Endometrium (tissue), 2 donors: ENCODE measurements at regions not wholly inside any gene's neighbourhood (a gene's known extent, or its start where the extent isn't known, plus 50 kb on each side); places are given as distances from the start of the nearest gene placed in this dataset.
"Not testable (repeated sequence)": the region's sequence is repeated elsewhere in the genome, so short reads cannot be mapped to it uniquely, and the experiment has no call there.

Source experiments
- FAIRE-seq: peaks from 2 replicates; lab custom pipeline; 2012; peaks lifted over from hg19 to GRCh38; lab: Jason Lieb, UNC
- donor health status: control.
- donor health status: control.

DNA sequence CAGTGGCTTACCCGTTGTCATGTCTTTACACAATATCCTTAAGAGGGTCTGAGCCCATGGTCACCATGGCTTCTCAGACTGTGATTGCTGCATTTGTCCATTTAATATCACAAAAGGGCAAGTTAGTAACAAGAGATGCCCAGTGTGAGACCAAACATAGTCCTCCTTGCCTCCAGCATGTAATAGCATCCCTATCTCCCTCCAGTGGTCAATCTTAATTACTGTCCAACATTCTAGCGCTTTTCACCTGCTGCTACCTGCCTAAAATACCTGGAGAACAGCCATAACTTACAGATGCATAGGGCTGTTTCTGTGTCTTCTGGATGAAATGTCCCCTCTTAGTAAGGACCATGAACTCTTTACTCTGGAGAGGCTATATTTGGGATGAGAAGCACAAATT, 267.2 kb upstream of the DAB2 start:
- FAIRE-seq: no peak

DNA sequence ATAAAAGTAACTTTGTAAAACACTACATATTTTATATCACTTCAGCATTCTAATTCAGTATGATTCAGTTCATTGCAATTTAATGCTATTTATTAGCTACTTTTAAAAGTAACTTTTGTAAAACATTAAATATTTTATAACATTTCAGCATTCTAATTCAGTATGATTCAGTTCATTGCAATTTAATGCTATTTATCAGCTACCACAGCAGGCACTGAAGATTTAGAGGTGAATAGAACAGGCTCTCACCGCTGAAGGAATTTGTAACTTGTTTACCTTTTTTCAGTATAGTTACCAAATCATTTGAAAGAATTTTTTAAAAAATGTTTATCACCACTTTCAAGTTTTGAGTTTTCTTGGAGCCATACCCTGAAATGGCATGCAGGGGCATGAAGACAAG, 266.4 kb upstream of the DAB2 start:
- FAIRE-seq: no peak

DNA sequence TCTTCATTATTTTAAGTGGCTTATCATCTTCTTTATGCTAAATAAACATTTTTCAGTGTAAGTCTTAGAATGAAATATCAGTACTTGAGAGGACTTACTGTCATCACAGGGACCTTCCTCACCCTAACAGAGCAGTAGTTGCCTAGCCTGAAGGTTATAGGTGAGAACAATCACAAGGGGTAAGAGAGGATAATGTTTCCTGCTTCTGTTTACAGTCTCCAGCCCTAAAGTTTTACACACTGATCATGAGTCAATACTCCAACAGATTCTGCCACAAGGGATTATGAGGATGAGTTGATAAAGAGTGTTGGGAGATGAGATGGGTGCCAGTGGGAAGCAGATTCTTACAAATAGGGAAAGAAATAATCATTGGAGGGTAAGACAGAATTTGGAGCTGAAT, 265.1 kb upstream of the DAB2 start:
- FAIRE-seq: no peak

DNA sequence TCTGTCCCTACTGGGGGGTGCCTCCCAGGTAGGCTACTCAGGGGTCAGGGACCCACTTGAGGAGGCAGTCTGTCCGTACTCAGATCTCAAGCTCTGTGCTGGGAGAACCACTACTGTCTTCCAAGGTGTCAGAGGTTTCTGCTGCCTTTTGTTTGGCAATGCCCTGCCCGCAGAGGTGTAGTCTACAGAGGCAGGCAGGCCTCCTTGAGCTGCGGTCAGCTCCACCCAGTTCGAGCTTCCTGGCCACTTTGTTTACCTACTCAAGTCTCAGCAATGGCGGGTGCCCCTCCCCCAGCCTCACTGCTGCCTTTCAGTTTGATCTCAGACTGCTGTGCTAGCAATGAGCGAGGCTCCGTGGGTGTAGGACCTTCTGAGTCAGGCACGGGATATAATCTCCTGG, 263.1 kb upstream of the DAB2 start:
- FAIRE-seq: not testable (repeated sequence)

DNA sequence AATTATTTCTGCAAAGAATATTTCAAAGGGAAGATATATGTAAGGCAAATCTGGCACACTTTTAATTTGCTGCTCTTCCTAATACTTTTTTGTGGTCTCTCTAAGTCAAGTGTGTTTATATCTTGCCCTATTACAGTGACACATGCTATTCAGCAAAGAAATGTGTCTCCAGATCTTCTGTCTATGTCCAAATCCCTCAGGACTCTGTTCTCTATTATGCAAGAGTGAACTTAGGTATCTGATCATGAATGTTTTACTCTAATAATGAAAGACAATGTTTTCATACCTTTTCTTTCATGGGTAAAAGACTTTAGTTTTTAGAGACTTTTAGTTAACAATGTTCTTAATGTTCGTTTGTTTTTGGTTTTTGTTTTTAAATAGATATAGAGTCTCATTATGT, 255.4 kb upstream of the DAB2 start:
- no peak for FAIRE-seq

DNA sequence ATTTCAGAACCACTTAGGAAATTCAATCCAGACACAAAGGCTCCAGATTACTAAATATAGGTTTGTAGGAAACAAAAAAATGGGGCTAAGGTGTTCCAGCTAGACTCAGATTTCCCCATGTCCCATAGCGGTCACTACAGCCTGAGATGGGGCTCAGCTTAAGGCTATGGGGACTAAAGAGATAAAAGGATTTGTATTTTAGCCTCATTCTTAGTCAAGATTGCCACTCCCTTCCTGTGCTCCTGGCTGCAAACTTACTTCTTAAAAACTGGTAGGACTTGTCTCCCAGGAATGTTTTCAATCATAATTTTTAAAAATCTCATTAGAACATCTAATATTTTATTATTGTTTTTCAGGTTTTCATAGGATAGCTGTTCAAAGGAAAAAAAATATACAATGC, 253.8 kb upstream of the DAB2 start:
- FAIRE-seq: no peak

DNA sequence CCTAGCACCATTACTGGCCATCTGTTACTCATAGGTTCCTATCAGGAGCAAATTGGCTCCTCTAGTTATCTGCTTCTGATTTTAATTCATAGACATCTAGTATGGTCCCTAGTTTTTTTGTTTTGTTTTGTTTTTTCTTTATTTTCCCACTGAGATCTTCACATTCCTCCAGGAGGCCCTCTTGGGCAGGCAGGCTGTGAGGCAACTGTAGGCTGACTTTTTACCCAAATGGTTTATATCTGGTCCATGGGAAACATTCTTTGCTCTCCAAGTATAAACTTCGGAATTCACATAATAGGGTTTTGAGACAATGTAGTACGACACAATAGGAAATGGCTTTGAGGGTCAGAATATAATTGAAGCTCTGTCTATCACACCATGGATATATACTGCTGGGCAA, 250.9 kb upstream of the DAB2 start:
- FAIRE-seq: no peak

DNA sequence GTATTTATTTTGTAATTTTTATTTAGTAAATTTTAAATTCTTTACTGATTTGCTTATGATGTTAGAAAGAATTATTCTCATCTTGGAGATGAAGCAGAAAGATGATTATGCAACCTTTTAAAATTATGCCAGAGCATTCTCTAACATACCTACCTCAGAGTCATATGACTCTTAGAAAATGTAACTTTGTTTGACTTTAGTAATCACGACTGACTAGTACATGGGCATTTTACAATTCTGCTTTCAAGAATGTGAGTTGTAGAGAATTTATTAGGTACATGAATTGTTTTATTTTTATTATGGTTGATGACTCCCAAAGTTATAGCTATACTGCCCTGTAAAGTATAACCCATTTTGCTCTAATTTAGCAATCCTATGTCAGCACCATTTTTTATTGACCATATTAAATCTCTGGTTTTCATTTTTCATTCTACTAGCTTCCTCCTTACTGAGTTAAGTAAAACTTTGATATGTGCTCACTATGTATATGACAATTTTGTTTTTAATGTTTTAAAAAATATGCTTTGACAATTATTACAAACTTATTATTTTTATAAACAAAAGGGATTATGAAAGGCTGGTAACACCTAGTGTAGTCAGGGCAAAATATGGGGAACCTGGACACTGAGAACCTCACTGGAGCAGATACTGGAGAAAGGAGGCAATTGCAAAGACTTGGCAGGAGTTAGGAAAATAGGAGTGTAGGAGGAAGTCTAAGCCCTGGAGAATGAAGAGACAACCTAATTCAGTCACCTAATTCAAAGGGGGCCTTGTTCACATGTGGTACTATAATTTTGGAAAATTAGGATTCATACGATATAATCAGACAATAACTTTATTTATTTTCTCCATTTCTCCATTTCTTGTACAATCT, 249.7 kb upstream of the DAB2 start:
- FAIRE-seq: no peak

DNA sequence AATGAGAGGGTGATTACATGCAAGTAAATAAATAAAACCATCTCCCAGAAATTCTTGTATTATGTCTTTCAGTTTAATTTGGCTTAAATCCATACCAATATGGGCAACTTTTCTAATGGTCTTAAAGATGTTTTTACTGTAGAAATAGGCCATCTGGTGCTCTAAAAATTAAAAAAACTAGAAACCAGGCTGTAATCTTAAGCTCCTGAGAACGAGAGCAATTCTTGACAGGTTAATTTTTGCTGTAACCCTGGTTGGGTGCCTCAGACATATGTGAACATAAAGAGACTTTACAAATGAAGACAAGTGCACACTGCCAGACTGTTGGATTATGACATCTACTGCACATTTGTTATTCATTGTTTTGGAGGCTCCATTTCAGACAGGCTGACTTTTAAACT, 246.8 kb upstream of the DAB2 start:
- FAIRE-seq: no peak

DNA sequence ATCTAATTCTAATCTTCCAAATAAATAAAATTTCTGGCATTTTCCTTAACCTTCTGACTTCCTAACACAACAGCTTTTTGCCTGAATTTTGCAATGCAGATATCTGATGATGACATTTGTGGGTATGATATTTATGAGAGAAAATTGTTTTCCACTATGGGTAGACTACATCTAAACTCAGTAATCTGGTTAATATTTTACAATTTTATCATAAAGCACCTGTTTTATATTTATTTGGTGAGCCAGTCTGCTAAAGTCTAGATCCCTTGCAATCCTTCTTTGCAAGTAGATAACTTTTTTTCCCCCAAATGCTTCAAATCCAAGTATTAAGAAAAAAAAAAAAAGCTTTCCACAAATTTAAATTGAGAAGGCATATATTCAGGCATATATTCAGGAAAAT, 246.2 kb upstream of the DAB2 start:
- no peak for FAIRE-seq

DNA sequence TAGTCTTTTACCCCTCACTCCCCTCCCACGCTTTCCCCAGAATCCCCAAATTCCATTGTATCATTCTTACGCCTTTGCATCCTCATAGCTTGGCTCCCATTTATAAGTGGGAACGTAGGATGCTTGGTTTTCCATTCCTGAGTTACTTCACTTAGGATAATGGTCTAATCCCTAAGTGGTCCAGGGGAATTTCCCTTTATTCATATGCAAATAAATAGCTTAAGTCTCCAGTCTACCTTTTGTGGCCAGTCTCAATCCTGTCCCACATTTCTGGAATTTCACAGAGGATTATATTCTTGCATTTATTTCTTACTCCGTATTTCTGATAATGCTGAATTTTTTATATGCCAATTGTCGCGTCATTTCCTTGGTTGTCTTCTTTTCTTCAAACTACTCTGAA, 245.6 kb upstream of the DAB2 start:
- FAIRE-seq: no peak

DNA sequence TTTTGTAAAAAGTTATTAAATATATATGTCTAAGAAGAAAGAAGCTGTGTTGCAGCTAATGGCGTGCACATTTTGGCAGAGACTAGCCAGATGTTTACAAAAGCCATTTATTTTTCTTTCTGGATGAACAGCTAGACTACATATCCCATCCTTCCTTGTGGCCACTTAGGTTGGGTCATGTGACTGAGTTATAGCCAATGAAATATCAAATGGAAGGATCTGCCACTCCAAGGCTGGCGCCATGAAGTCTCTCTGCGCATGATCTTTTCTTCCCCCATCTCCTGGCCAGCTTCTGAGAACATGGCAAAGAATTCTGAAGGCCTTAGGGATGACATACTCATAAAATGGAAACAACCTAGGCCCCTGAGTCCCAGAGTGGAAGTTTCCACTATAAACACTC, 244.2 kb upstream of the DAB2 start:
- FAIRE-seq: no peak

DNA sequence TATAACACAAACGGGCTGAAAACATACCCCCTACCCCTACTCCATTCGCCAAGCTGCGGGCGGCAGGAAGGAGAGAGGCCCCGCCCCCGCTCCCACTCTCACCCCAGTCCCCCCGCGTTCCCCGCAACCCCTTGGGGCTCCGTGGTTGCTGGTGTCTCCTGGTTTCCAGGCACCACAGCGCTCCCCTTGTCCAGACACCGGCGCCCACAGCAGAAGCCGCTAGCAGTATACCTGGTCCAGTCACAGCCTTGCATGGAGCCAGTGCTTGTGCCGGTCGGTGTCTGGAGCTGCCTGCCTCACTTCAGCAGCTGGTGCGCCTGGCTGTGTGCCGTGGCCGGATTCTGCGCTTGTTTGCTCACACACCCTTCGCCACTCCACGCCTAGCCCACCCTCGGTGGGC, 240.5 kb upstream of the DAB2 start:
- FAIRE-seq: no peak

DNA sequence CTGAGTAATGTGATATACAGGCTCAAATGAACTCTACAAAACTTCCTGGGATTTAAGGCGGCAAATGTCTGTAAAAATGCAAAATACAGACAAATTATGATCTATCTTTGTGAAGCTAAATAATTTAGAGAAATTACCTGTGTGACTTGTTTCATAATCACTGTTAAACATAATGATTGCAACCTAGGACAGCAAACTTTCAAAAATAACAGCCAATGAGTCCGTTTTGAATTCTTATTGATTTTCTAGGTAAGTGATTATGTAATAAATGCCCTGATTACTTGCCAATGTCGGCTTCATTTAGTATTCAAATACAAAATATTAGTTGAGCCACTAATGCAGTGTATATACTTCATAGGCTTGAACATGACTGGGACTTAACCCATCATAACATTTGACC, 238.2 kb upstream of the DAB2 start:
- FAIRE-seq: no peak

DNA sequence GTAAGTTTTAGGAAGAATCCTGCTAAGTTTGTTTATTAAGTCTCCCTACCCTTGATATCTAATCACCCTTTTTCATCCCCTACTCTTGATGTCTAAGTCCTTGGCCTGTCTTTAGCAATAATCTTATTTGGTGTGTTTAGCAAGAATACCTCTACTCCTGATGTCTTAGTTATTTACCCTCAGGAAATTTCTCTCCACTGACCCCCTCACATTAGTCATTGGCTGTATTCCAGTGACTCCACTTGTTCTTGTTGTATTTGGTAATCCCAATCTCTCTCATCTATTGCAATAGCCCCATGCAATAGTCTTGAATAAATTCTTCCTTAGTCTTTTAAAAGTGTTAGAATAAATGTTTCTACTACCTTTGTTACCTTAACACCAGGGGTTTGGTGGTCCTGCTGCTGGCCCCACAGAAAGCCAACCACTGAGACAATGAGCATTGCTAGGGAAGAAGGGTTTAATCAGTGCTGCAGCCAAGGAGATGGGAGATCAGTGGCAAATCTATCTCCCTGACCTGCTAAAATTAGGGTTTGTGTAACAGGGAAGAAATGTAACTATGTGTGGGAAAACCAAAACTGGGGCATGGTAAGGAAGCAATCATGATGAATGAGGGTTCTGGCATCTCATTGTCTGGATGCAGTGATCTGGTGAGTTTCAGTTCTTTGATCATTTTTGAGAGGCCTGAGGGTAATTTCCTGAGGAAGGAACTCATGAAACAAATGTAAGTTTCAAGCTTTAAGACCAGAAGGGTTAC, 236.4 kb upstream of the DAB2 start:
- FAIRE-seq: no peak

DNA sequence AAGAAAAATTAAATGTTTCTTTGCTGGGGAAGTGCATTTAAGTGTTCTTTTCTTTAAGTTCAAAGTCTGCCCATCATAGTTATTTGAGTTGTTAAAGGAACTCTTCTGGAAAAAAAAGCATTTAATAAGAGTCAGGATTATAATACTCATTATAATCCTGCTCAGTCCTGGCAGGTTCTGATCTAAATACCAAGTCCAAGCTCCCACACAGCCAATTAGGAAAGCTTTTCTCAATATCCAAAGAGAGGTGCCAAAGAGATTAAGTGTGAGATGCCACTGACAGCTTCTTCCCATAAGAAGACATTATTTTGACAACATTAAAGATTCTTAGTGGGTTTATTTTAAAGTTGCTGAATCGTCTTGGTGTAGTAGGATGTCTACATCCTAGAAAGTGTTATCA, 235.2 kb upstream of the DAB2 start:
- FAIRE-seq: no peak

DNA sequence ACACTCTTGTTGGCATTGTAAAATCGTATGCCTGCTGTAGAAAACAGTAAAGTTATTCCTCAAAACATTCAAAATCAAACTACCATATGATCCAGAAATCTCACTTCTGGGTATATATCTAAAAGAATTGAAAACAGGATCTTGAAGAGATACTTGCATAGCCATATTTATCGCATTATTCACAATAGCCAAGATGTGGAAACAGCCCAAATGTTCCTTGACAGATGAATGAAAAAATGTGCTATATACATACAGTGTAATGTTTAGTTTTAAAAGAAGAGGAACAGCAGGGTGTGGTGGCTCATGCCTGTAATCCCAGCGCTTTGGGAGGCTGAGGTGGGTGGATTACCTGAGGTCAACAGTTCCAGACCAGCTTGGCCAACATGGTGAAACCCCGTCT, 234.1 kb upstream of the DAB2 start:
- FAIRE-seq: no peak

DNA sequence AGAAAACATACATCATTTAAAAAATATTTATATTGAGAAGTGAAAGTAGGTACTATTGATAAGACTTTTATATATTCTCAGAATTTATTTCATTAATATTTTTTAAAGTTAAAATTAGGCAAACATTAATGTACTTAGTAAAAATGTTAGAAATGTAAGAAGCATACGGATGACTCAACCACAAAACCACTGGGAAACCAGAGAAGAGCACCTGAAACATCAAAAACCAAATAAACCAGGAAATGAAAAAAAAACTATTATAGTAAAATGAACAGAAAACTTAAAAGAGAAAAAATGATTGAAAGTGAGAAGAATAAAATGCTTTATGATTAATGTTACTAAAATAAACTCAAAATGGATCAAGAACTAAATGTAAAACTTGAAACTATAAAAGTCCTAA, 233.2 kb upstream of the DAB2 start:
- peak; percentile 54 for FAIRE-seq

DNA sequence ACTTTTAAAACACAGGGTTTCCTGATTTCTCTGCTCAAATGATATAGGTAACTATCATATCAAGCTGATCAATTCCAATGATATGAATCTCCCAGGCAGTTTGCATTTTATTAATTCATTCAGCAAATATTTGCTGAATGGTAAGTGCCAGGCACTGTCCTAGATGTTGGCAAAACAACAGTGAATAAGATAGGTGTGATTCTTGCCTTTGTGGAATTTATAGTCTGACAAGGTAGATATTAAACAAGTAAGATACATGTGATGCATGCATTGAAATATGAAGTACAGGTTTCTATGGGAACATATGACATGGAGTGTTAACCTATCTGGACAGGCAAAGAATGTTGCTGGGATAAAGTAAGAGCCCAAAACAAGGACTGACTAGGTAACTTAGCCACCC, 231.8 kb upstream of the DAB2 start:
- FAIRE-seq: no peak

DNA sequence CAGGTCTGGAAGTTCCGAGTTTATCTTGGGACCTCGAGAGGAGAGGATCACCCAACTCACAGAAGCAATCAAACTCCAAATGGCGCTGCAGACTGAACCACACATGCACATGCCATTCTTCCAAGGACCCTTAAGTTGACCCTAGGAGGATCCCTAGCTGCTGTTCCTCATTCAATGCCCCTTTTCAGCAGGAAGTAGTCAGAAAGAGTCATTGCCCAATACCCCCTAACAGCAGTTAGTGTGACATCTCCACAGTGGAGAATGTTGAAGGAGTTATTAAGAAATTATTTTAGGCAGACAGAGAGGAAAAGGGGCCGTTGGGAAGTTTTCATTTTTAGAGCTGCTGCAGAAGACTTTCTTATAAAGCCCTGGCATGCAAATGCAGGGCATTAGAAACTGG, 229.9 kb upstream of the DAB2 start:
- no peak for FAIRE-seq

DNA sequence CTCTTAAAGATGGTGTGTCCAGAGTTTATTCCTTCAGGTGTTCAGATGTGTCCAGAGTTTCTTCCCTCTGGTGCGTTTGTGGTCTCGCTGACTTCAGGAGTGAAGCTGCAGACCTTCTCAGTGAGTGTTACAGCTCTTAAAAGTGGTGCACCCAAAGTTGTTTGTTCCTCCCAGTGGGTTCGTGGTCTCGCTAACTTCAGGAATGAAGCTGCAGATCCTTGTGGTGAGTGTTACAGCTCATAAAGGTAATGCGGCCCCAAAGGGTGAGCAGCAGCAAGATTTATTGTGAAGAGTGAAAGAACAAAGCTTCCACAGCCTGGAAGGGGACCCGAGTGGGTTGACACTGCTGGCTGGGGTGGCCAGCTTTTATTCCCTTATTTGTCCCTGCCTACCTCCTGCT, 227.7 kb upstream of the DAB2 start:
- not testable (repeated sequence) for FAIRE-seq

DNA sequence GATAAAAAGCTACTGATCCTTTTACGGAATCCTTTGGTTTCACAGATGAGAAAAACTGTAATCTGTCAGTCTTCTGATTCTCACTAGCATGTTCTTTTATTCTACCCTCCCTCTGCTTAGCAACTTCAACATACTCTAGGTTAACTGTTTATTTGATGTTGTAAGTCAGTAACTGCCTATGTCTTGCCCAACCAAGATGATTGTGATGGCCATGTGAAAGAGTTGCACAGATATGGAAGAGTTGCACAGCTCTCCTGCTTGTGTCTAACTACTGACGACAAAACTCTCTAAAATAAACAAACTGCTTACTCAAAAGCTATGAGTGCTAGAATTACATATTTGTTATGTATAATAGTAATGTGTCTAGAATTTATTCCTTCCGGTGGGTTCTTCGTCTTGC, 227.3 kb upstream of the DAB2 start:
- FAIRE-seq: no peak

DNA sequence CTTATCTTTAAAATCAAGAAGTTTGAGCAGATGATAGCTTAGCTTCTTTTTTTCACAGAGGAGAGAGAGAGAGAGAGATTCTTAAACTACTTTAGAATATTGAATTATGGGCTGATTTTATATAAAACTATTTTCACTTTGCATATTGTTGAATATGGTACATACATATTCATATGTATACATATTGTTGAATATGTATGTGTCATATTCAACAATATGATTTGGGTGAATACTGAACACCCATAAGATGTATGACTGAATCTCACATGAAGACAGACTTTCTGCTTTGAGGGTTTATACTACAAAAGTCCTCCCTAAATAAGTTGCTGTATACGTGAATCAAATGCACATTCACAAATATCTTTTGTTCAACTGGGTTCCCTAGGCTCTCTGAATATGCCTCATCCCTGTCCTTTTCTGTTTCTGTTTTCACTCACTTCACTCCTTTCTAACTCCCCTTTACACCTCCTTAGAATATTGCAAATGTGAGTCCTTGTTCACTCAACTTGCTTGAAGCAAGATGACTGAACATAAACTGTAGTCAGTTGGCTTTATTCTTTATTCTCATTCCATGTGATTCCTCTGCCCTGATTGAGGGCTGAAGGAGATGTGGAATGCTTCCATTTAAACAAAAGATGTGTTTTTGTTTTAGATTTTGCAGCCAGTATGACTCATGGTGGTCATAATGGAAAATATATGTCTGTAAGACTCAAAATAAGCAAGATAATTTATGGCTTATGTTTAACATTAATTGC, 225.4 kb upstream of the DAB2 start:
- FAIRE-seq: no peak
